GM21526 (cell line): ENCODE measurements at regions not wholly inside any gene's neighbourhood (a gene's known extent, or its start where the extent isn't known, plus 50 kb on each side); places are given as distances from the start of the nearest gene placed in this dataset.

Experiments
- ATAC-seq: cut with Tn5 transposase; IDR thresholded peaks from one replicate; pipeline ENCODE4 v1.9.1; 2021; ENCODE audit warnings: moderate library complexity; ENCODE audit not compliant: unreplicated experiment, low FRiP score

DNA sequence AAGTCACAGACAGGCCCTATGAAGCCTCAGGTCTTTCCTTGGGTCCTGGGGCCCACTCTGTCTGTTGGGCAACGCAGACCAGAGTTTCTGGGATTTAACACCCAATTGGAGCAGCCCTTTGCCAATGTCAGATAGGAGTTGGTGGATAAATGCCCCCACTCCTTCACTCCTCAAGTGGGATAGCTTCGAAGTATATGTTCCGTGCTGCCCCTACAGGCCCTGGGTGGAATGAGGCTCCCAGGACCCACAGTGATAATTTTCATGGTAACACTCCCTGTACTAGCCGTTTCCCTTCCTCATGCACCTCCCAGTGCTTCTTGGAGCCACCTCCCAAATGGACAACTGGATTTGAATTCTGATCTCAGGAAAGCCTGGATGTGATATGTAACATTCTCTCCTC is 145.4 kb downstream of the FOXA2 start:
- no peak for ATAC-seq

DNA sequence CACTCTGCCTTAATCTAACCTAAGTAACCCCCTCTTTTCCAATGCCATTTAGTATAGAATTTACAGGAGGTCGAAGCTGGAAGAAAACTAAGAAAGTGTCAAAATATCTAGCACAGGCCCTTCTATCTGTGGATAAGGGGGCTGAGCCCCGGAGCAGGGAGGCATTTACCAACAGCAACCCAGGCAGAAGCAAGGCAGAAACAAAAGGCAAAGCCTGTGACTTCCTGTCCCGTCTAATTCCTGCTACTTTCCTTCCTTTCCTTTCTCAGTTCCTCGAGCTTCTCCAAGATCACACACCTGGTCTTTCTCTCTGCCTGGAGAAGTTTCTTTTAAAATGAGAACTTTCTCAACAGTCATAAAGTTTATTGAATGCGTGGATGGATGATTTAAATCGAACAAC is 146.0 kb downstream of the FOXA2 start:
- no peak for ATAC-seq

DNA sequence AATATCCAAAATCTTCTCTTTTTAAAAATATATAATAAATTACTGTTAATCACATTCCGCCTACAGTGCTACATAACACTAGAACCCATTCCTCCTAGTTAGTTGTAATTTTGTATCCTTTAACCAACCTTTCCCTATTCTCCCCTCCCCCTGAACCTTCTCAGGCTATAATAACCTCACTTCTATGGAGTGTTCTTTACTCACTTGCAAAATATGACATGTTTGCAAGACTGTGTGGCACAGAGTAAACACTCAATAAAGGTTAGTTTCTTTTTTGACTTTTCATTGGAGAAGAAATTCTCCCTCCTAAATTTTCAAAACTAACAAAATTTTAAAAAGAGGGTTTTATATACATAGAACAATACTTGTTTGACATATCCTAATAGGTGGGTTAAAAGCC is 147.0 kb downstream of the FOXA2 start:
- no peak for ATAC-seq

DNA sequence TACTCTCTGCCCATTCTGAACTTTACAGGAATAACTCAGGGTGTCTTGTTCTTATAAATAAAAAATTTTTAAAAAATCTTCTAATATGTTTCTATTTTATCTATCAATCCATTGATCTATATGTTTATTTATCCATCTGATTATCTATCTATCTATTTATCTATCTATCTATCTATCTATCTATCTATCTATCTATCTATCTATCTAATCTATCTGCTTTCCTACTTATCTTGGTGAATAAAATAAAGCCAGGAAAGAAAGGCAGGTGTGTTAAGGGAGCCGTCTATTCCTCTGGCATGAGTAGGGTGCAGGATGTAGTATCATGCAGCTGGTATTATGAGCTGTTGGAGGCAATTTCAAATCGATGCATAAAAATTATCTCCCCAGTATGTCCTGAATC is 153.0 kb downstream of the FOXA2 start:
- no peak for ATAC-seq

DNA sequence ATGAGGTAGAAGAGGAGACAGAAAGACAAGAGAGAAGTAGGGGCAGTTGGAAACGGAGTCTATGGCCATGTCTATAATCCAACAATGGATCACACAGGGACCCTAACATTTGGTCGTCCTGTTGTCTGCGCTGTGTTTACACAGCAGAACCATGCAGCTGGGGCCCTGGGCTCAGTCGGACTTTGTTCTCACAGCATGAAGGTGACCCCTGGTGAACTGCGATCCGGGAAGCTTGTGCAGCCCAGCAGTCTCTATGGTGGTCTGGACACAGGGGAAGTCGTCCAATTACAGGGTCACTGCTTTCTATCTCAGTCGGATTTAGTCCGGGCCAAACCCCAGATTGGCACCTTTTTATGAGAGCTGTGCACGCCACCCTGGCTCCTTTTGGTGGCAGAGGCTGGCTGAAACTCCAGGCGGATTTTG is 153.6 kb downstream of the FOXA2 start:
- no peak for ATAC-seq

DNA sequence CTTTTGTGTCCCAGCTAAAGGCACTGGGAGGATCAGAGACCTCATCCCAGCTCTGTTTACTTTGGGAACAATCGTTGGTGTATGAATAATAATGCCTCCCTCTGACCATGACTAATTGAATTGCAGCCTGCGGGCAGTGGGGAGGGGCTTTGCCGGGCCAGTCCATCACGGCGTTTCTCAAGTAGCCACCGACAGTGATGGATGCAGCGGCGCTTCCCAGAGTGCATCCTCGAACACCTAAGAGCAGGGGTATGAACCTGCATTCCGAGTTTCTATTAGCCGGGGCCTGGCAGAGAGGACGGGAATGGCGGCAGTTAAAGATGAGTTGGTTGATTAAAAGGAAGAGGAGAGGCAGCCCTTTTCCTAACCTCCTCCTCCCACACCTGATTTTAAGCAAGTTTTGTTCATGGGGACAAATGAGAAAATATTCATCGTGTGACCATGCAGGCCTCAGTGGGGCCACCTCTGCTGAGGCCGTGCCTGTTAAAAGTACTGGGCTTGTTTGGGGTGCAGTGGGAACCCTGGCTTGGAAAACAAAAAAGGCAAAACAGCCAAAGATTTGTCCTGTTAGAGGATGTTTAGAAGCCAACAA is 154.1 kb downstream of the FOXA2 start:
- no peak for ATAC-seq

DNA sequence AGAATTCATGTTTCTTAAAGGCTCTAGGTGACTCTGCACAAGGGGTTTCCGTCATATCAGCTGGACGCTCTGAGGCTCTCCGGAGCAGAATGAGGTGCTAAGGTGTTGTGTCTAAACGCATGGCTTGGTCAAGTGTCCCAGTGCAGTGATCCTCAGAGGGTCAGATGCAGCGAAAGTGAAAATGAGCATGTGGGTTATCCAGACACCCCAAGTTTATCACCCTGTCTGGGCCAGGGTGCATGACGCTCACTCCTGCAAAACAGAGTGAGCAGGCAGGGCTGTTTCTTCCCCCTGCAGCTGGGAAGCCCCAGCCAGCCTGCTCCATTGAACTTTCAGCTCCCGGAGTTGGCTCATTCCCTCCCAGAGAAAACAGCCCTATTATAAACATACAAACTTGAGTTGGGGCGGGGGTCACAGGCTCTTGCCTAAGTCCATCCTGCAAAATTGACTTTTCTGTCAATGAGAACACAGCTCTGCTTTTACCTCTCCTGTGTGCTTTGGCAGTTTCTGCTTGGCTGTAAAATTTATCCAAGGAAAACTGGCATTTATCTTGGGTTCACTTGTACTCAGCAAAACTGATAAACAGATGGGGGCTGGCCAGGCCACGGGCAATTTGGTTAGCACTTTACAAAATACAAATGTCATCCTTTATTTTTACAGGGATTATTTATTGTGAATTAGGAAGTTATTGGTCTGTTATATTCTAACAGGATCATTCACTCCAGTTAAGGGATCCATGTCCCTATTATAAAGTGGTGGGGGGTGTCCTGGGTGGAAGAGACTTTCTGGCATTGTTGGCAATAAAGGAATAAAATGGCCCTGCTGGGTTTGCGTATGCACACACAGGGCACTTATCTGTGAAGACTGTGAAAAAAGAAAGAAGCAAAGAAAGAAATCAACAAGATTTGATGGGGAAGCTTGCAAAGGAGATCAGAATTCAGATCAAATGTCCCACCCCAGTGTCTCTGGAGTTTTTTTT is 154.9 kb downstream of the FOXA2 start:
- ATAC-seq: no peak

DNA sequence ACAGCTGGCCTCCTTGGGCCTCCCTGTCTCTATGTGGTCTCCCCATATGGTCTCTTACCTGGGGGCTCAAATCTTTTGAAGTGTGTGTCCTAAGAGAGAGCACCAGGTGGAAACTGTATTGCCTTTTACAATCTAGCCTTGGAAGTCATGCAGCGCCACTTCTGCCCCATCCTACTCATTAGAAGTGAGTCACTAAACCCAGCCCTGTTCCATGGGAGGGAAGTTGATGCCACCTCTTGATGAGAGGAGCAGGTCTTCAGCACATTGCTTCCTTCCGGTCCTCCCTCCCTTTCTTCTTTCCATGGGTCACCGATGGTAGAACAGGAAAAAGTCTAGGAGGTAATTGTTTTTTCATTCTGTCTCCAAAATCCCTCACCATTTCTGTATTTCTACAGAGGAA is 156.3 kb downstream of the FOXA2 start:
- no peak for ATAC-seq

DNA sequence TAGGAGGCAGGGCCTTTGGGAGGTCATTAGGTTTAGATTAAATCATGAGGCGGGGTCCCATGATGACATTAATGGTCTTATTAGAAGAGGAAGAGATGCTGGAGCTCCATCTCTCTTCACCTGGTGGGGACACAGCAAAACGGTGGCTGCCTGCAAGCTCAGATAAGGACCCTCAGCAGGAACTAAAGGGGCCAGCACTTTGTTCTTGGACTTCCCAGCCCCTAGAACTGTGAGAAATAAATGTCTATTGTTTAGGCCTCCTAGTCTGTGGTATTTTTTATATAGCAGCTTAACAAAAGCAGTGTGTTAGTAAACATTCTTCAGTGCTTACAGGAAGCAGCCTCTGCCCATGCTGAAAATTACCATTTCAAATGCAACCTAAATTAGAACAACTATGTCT is 157.6 kb downstream of the FOXA2 start:
- ATAC-seq: no peak

DNA sequence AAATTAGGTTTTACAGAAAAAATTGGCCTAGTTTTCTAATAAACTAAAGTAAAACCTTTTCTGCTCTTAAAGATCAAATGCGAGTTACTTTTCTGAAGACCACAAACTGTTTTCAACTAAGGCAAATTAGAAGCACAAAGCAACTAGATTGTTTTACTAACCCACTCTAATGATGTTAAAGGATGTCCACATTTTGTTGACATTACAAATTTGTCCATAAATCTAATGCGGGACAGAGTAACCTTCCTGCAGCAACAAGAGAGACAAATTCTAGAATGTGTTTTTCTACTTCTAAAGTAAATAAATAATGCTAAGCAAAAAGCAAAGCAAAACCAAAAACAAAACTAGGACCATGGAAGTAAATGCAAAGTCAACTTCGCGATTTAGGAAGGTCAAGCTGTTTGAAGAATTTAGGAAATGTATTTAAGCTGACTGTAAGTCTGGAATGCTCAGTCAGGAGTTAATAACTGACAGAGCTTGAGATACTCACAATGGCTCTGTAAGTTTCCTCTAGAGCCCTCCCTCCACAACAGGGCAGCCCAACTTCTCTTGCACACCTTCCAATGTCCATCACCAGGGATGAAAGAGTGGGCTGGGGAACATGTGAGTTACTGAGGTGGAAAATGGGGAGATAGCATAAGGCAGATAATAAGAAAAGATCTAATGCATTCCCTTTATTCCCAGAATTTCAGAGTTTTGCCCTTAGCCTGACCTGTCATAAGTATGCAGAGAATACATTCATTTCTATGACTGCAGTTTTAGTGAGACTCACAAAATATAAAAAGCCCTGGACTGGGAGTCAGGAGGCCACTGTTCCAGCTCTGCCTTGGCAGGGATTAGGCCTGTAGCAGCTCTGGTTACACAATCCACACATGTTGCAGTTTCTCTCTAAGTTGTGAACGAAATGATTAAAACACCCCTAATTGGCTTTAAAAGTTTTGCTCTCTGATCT is 158.8 kb downstream of the FOXA2 start:
- no peak for ATAC-seq

DNA sequence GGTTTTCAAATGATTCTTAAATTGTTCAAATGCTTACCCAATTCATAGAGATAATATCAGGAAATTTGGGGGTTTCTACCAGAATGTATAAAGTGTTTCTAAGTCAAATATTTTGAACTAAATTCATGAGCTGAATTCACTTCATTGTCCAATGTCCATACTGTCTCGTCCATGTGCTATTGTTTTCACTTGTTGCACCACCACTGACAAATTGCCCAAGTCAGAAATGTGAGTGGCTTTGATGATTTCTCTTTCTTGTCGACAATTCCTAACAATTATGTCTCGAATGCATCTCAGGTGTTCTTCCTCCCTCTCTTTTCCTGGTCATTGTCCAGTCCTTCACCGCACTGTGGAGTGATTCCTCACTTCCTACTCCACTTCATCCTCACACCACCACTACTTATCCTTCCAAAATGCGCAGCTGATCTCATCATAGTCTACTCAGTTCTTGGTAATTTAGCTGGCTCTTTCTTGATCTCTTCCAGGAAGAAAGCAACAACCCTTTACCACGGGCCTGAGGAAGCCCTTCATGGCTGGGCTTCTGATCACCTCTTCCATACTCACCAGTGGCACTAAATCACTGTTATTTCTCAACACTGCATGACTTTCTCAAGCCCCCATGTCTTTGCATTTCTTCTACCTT is 161.1 kb downstream of the FOXA2 start:
- no peak for ATAC-seq

DNA sequence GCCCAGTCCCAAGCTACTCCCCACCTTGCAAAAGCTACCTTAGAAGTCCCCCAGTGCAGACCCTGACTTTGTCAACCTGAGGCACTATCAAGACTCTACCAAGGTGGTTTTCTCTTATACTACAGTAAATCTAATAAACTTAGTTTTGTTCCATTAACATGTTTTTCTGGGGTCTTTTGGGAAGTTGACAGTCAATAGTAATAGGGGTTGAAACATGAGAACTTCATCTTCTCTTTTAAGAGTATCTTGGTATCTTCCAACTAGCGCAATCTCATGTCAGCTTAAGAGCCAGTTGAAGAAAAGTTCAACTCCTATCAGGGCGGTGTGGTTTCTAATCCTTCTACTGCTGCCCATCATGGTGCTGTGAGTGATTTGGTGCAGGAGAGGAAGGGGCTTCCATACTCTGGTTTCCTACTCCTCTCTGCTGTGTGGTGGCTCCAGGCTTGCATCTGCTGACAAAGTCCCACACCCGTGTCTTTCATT is 164.2 kb downstream of the FOXA2 start:
- no peak for ATAC-seq

DNA sequence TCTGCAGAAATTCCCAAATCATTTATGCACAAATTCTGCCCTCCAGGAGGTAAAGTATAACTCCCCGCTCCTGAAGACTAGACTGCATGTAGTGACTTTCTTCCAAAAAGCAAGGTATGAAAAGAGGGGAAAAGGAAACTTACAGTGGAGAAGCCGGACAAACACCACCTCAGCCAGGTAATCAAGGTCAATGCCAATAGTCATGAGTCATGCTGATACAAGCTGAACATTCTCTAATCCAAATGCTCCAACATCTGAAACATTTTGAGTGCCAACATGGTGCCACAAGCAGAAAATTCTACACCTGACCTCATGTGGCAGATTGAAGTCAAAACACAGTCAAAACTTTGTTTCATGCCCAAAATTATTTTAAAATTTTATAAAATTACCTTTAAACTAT is 165.6 kb downstream of the FOXA2 start:
- ATAC-seq: no peak

DNA sequence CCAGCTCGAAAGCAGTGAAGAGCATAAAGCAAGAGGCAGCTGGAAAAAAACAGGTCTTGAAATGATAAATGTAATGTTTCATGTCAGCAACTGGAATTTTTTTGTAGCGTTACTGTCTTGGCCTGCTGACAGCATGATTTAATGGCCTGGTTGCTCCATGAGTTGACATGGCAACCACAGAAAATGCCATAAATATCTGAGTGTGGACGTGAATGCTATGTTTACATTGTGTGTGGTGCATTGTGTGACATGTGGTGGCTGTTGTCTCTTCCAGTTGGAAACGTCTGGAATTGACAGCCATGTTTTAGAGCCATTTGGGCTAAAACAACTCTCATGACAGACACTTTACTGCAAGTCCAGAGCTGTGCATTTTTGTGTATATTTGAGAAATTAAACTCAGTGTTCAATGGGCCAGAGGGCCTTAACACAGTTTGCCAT is 170.0 kb downstream of the FOXA2 start:
- ATAC-seq: no peak

DNA sequence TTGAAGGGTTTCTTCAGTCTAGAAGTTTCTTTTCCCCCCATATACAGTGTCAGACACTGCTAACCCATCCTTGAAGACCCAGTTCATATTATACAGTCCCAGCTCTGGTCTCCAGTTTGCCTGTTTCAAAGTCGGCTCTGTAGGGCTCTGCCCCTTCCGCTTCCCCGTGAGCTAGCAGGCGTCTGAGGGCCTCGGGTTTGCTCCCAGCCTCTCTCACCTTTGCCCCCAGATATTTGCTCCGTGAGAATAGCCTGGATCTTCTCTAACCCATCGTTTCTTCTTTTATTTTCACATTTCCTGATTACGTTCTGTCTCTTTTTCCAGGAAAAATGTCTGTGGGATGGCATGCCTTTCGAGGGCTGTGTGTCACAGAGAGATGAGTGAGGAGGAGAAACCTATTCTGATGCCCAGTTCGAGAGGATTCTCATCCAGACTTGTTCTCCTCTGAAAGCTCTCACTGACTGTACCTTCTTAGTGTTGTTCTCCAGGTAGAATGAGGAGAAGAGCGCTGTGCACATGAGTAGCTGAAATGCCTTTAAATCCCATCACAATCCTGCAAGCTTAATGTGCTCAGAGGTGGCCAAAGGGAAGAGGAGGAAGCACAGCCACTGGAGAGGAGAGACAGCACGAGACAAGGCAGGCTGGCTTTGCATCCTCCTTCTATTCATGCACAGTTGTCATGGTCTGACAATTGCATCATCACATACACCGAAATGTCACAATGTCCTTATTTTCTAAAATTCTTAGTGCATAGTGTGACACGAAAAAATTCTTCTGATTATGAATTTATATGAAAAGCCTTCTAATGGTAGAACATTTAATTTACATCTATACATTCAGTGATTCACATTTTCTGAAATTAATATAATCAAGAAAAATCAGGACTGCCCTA is 171.1 kb downstream of the FOXA2 start:
- no peak for ATAC-seq

DNA sequence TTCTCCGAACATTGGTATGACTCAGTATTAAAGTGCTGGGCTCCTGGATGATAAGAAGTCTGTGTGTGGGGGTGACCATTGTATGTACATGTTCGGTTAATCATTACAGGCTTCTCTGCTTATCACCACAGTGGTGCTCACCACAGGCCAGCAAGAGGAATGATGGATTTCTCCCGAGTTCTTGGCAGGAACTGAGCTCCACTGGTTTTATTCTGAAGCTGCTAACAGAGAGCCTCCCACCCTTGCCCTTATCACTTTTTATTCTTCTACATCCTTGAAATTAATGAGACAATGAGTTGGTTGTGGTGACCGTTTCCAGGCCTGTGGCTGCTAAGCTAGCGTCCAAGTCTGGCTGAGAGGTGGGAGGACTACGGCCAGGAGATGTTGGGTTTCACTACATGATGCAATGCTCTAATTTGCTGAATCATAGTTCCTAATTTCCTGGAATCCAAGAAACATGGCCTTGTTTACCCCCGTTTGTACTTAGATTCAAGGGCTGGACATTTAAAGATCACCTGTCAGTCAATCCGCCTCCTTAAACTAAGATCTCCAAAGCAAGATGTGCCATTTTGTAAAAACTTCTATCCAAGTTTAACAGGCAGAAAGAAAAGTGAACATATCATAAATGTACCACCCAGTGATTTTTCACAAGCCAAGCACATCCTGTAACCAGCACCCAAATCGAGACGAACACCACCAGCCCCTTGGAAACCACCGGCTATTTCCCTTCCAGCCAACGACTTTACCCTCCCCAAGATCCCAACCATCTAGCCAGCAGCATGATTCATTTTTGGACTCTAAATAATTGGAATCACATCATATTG is 172.5 kb downstream of the FOXA2 start:
- ATAC-seq: no peak

DNA sequence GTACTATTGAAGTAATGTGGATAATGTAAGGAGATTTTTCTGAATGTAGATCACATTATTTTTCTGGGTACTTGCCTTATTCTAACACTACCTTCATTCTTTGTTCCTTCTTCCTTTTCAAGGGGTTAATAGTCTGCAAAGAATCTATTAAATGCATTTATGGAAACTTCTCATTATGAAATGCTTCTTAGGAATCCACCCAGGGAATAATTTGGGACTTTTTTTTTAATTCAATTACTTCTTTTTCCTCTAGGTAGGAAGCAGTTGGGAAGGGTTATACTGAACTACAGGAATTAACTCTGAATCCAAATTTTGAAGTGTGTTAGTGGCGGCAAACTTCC is 173.1 kb downstream of the FOXA2 start:
- ATAC-seq: no peak

DNA sequence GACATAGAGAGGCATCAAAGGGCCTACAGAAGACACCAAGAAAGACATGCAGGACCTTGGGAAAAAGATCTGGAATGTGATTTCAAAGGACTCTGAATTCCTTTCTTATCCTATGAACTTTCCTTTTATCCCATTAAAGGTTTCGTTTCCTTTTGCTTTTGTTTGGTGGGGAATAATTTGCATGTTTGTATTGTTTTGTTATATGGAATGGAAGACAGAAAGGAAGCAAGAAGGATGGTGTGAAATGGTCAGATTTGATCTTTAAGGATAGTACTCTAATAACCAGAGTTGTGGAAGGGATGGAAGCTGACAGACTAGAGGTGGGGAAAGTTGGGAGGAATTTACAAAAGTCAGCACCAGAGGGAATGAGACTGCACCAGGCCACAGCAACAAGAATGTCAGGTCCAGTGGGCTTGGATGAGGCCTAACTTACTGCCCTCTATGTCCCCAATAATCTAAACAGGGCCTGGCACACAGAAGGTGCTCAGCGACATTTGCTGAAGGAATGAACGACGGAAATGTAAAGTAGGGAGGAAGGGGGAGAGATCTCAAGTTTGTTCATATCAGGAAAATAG is 173.7 kb downstream of the FOXA2 start:
- no peak for ATAC-seq
